GM18858 (cell line): ENCODE measurements at regions not wholly inside any gene's neighbourhood (a gene's known extent, or its start where the extent isn't known, plus 50 kb on each side); places are given as distances from the start of the nearest gene placed in this dataset.
"Not testable (repeated sequence)": the region's sequence is repeated elsewhere in the genome, so short reads cannot be mapped to it uniquely, and the experiment has no call there.

ENCODE experiments used
- ATAC-seq: cut with Tn5 transposase; IDR thresholded peaks from one replicate; pipeline ENCODE4 v1.9.1; 2021; ENCODE audit not compliant: unreplicated experiment

DNA sequence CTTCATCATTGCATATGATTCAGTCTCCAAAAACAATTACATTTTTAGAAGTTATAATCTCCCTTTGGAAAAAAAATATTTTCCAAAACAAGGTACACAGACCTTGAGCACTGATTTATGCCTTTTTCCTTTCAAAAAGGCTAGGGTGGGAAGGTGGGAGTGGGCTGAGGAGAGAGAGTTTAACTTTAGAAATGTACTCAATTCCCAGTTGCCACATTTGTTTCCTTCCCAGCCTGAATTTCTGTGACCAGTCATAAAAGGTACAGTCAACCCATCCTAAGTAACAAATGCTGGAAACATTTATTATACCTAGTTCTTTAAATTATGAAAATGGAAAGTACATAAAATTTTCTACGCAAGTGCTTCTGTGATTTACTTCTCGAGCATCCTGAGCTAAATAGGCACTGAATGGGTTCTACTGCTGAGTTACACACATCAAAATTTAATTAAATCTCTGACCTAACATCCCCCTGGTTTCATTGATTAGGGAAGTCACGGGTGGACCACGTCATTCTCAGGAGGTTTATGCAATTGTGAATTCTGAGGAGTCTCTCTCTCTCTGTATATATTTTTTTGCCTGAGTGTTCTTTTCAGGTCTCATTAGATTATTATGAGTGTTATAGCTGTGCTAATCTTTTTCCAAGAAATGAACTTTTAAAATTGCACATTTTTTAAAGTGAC lies 371.8 kb downstream of the BTG1 start:
- ATAC-seq = no peak

DNA sequence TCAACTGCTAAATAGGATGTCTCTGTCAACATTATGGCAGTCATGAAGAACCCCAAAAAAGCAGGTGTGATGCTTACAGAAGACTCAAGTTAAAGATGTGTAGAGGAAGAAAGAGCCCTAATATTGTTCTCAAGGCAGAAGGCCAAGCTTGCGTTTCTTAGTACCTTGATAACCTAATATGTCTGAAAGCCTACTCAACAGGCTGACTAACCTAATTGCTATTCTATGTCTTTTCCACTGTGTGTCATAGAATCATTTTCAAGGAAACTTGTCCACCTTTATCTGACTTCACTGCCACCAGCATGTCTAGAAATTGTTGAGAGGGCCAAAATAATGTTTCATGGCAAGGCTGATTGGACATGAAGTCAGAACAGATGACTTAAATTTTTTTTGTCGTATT lies 373.2 kb downstream of the BTG1 start:
- ATAC-seq = no peak

DNA sequence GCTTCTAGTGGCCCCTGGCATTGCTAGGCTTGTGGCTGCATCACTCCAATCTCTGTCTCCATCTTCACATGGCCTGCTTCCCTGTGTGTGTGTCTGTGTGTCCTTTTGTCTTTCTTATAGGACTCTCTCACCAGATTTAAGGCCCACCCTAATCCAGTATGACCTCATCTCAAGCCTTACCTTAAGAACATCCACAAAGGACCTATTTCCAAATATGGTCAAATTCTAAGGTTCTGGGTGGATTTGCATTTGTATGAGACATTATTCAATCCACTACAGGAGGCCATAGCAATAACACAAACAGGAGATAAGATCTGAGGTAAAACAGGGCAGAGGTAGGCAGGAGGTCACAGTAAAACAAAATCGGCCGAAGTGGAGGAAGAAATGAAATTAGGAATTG lies 375.9 kb downstream of the BTG1 start:
- ATAC-seq = no peak

DNA sequence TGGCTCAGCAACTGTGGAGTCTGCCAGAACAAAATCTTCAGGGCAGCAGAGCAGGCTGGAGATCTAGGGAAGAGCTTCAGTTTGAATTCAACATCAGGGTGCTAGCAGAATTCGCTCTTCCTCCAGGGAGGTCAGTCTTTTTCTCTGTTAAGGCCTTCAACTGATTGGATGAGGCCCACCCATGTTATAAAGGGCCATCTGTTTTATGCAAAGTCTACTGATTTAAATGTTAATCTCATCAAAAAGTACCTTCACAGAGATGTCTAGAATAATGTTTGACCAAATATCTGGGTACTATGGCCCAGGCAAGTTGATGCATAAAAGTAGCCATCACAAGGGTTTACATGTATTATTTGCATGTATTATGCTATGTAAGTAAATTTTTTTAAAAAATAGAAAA lies 378.4 kb downstream of the BTG1 start:
- ATAC-seq = no peak

DNA sequence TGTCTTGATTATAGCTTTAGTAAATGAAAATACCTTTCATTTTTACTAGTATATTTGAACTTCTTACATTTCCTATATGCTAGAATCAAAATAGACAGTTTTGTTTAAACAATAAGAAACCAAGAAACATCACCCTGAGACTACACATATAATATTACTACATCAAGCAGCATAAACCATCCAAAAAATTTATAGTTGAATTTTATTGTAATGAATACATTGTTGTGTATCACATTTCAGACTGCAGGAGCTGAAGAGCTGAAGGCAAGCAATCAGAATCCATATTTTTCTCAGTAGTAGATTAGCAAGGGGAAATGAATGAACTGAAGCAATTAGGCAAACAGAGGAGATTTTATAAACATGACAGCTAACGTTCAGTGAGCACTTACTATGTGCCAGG lies 379.2 kb downstream of the BTG1 start:
- ATAC-seq = no peak

DNA sequence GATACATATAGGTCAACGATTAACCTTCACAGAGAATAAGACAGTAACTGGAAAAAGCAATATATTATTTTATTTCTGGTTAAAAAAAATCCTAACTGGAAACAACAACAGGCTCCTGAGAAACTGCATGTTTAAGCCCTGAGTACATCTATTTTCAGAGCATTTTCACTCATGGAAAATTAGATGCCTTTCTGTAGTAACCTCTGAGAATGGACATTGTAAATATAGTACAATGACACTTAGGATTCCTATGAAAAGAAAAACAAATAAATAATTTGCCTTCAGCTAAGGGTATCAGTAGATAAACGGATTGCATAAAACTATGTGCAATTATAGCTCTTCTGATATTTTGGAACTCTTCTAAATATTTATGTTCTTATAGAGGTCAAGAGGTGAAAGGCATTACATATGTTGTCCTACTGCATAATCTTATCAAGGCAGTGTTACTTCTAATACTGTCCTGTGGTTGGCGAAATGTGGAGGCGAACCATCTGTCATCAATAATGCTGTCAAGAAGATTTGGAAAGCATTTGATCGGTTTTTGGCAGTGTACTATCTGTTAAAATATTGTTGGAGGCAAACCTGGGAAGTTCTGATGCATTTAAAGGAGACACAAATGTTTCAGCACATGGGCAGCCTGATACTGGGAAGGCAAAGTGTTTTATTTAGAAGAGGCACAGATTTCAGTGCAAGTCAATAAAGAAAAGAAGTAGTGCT lies 381.8 kb downstream of the BTG1 start:
- ATAC-seq = no peak

DNA sequence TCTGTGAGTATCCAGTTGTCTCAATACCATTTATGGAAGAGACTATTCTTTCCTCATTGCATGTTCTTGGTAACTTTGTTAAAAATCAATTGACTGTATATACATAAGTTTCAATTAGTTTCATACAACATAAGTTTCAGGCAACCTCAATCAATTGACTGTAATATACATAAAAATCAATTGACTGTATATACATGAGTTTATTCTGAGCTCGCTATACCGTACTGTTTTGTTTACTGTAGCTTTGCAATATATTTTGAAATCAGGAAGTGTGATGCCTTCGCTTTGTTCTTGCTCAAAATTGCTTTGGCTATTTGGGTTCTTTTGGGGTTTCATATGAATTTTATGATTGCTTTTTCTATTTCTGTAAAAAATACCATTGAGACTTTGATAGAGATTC lies 392.0 kb downstream of the BTG1 start:
- ATAC-seq = no peak

DNA sequence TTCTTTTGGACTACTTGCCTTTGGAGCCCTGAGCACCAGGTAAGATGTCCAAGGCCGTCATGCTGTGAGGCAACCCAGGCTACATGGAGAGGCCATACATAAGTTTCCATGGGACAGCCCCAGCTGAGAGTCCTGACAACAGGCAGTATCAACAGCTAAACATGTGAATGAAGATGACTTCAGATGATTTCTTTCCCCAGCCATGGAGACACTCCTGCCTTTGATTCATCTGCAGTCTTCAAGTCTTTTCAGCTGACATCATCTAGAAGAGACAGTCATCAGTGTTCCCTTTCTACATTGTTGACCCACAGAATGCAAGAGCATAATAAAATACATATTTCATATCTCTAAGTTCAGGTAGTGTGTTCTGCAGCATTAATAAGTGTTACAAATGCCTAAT lies 398.7 kb downstream of the BTG1 start:
- no peak for ATAC-seq

DNA sequence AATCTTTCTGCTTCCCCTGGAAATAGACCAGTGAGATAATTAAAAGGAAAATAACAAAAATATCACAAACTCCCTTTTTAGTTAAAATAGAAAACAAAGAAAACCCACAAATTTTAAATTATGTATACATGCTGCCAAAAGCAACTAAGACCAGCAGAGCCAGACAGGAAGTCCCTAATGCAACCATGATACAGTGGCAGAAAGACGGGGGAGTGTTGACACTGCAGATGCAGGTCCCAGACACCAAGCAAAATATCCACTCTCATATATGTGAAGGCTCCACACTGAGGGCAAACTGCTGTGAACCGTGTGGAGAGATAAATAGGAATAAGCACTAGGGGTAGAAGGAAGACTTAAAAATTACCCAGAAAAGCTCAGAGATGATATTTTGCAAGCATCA lies 401.0 kb downstream of the BTG1 start:
- ATAC-seq = no peak

DNA sequence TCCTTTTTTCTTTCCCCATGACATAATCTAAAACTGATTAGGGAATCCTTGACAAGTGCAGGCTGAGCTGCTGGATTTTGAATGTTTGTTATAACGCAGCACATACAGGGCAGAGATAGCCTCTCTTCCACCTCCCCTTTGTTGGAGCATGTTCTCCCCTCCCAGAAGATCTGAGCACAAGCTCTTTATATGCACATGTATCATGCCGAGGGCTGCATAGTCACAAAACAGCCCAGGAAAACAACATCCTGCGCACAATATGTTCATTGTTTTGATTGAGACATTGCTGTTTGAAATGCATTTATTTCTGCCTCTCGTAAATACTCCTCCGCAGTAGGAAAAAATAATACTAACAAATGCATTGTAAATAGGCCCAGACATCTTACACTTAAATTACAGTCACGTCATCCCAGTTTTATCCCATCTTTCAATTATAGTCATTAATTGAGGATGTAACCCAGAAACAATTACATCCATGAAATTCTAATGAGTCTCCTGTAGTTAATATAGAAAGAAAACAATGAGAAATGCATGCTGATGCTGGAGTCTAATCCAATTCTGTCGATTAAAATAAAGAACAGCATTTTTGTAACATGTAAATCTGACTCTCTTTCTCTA lies 401.8 kb downstream of the BTG1 start:
- no peak for ATAC-seq

DNA sequence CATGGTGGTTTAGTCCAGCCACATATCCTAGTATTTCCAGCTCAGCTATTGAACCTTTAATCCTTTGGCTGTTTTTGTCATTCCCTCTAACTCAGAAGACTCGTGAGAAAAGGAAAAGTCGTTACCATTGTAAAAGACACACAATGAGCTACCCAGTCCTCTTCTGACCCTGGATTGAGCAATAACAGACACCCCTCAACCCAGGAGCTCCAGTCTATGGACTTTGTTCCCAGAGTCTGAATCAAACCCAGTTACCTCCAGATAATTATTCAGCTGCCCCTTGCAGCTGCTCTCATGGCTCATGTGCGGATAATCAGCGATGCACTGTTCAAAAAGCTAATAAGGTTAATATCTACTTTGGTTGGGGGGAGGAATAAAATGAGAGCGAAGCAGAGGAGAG lies 402.4 kb downstream of the BTG1 start:
- ATAC-seq = no peak

DNA sequence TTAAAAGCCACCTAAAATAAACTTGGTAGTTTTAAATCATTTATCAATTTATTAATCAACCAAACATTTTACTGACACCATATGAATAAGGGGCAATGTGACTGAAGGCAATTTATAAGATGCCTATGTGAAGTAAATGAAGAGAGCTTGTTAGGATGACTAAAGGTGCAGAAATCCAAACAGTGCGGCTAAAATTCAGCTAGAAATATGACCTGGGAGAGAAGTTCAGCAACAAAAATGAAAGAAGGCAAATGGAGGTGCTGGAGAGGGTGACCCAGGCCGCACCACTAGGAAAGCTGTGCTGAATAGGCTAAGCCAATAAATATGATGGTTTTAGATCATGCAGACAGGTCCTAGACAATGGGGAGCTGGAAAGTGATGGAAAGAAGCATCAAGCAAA lies 403.7 kb downstream of the BTG1 start:
- ATAC-seq = no peak

DNA sequence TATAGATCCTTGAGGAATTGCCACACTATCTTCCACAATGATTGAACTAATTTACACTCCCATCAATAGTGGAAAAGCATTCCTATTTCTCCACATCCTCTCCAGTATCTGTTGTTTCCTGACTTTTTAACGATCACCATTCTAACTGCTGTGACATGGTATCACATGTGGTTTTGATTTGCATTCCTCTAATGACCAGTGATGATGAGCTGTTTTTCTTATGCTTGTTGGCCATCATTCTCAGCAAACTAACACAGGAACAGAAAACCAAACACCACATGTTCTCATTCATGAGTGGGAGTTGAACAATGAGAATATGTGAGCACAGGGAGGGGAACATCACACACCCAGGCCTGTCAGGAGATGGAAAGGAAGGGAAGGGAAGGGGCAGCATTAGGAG lies 411.8 kb downstream of the BTG1 start:
- ATAC-seq = not testable (repeated sequence)

DNA sequence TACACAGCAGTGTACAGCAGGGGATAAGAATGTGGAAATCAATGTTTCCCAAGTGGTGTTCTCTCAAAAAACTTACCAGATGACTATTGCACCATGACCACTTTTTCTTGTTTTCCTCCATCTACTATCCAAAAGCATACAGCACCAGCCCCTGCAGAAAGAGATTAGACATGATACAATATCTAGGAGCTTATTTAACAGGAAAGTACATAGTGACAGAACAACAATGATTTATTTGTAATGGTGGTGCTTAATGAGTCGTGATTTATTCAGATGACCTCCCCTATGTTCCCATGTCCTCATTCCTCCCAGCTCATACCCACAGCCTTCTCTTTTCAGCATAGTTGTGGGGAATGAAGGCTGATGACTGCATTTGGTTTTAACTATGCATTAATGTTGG lies 413.6 kb downstream of the BTG1 start:
- ATAC-seq = no peak

DNA sequence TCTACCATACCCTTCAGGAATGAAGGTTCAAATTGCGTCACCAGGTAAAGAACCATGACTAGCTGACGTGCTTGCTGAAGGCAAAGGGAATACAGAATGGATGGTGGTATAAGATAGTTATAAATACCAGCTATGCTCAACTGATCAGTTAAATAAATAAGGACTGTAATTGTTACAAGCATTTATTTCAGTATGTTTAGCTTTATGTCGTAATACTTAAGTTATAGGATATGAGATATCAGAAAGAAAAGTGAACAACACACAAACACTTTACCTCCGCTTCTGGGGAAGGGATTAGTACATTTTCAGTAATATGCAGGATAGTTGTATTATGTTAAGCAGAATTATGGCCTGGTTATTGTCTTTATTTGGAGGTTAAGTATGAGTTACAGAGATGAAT lies 416.1 kb downstream of the BTG1 start:
- no peak for ATAC-seq

DNA sequence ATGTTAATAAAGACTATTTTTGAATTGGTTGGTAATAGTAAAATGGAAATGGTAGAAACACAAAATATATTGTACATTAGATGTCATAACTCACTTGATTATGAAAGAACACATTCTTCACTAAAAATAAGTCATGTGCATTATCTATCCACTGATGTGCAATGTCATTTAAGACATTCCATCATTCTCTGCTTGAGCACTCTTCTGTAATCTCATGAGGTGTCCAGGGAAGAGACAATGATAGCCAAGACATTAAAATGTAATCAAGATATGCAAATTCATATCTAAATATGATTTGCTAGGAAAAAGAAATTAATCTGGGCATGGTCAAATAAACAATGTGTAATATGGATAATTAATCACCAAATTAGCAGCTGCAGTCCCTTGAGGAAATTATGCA lies 422.5 kb downstream of the BTG1 start:
- ATAC-seq = no peak

DNA sequence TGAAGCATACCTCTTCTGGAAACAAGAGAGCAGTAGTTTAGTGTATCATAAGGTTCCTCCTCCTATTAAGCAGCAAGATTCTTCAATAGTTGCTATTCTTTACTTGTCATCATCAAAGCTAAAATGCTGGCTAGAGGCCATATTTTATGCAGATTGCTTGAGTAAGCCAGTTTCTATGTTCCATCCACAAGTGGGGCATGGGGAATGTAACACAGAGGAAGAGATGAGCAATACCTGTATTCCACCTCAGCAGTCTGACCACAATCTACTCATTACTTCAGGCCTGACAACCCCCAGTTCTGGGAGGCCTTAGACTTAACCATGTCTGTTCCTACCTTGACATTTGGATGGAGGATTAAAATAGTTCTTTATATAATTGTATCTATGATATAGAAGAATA lies 423.6 kb downstream of the BTG1 start:
- ATAC-seq = peak; percentile 65

DNA sequence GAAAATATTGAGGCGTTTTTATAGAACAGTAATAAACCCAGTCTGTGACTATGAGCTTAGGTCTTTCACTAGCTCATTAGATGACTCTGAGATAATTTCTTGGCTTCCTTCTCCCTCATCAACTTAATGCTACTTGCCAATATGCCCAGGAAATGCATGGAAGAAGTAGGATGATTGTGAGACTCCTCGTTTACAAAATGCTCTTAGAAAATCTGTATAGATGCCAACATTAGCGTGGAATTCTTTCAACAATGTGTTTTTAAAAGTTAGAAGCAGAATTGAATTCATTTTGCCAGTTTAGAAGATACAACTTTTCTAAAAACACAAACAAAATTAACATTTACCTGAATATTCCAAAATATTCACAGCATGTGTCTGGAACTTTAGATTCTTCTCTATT lies 424.6 kb downstream of the BTG1 start:
- ATAC-seq = no peak

DNA sequence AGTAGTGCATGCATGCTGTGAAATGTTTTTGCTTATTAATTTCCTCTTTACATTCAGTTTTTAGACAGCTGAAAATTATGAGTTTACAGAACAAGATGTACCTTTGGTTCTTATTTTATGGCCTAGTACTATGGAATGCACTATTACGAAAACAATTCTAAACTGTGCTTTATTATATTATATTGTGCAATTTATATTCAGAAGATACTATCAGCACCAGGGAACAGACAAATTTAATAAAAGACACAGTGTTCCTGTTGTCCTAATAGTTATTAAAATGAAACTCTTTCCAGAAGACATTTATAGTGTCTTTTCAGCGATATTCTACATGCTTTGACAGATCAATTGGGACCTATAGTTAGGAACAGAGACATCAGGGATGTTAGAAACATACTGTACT lies 427.3 kb downstream of the BTG1 start:
- ATAC-seq = no peak

DNA sequence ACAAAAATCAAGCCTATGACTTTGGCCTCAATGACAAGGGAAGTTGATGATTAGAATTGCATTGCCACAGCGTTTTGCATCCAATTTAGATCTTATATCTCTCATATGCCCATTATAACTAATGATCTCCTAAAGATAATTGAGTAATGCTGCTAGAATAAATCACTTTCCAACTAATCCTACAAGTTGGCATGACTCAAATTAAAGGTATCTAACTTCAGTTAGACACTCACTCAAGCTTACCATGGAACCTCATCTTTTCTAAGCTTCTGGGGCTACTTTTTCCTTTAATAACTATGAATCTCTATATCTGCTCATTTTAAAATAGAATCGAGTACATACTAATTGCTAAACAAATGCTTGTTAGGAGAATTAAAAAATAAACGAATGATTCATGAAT lies 427.8 kb downstream of the BTG1 start:
- no peak for ATAC-seq

DNA sequence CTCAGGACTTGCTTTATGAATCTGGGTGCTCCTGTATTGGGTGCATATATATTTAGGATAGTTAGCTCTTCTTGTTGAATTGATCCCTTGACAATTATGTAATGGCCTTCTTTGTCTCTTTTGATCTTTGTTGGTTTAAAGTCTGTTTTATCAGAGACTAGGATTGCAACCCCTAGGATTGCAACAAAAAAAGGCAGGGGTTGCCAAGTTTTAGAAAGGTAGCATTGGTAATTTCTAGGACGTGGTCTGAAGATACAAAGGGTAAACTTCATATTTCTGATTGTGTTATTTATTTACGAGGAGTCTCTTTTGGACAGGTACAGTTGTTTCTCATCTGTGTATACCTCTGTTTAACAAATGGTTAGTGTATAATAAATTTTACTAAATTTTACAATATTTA lies 433.7 kb downstream of the BTG1 start:
- ATAC-seq = not testable (repeated sequence)

DNA sequence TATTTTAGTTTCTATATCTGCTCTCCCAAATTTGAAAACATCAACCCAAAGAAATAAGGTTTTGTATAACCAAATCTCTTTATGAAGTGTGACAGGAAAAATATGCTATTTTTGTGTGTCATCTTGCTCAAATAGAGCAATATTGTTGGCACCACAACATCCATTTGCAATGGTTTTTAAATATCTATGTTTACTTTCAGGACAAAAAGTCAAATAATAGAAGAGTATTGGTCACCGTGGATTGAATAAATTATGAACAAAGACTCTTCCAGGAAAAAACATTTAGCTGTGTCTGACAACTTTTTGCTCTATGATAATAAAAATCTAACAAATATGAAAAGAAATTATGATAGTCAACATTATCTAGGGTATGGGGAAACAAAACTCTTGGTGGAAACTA lies 439.2 kb downstream of the BTG1 start:
- no peak for ATAC-seq

DNA sequence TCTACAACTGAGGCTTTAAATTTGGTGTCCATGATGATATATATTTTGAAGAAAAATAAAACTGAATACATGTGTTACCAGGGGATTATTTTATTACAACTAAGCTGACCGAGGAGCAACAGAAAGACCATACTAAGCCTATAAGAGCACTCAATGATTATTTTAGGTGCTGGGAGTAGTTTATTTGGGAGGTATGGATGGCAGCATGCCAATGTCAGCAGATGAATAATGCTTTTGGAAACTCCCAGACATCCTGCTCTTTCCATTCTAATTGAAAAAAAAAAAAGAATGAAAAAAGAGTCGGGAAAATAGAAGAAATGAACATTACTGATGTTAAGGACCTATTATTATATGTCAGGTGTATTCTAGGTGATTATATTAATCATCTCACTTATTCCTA lies 441.2 kb downstream of the BTG1 start:
- ATAC-seq = no peak
